GM21723 (cell line): ENCODE measurements at regions not wholly inside any gene's neighbourhood (a gene's known extent, or its start where the extent isn't known, plus 50 kb on each side); places are given as distances from the start of the nearest gene placed in this dataset.
"Not testable (repeated sequence)": the region's sequence is repeated elsewhere in the genome, so short reads cannot be mapped to it uniquely, and the experiment has no call there.

ENCODE experiments used
- ATAC-seq: cut with Tn5 transposase; IDR thresholded peaks from one replicate; pipeline ENCODE4 v1.9.1; 2021; ENCODE audit warnings: mild to moderate bottlenecking, moderate library complexity; ENCODE audit not compliant: unreplicated experiment

GRCh38 chr6:49118478-49118877 is 344.6 kb downstream of the MMUT start:
- ATAC-seq: no peak

GRCh38 chr6:49110916-49111315 is 352.1 kb downstream of the MMUT start:
- ATAC-seq: no peak

GRCh38 chr6:49097664-49098063 is 365.4 kb downstream of the MMUT start:
- not testable (repeated sequence) for ATAC-seq

- no peak for ATAC-seq
These were observed 365.9 kb downstream of the MMUT start for GRCh38 chr6:49097116-49097515.

- no peak for ATAC-seq
These were observed 374.4 kb downstream of the MMUT start for GRCh38 chr6:49088631-49089030.

DNA sequence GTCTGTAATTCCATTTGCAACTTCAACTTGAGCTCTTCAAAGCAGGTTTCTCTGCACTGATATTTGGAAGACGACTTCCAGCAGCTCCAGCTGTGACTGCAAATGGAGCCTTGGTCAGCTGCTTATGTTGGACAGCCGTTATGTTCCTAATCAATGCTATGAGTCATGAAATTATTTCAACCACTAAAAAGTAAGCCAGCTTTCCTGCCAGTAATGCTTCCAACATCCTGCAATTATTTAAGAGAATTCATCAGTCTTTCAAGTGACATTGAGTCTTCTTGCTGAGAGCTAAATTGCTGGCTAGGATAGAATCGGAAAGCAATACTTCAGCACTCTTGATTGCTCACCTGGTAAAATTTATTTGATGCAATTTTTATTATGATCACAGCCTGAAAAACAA is 375.7 kb downstream of the MMUT start:
- ATAC-seq: no peak

- no peak for ATAC-seq
These were observed 380.4 kb downstream of the MMUT start for GRCh38 chr6:49082611-49083010.

DNA sequence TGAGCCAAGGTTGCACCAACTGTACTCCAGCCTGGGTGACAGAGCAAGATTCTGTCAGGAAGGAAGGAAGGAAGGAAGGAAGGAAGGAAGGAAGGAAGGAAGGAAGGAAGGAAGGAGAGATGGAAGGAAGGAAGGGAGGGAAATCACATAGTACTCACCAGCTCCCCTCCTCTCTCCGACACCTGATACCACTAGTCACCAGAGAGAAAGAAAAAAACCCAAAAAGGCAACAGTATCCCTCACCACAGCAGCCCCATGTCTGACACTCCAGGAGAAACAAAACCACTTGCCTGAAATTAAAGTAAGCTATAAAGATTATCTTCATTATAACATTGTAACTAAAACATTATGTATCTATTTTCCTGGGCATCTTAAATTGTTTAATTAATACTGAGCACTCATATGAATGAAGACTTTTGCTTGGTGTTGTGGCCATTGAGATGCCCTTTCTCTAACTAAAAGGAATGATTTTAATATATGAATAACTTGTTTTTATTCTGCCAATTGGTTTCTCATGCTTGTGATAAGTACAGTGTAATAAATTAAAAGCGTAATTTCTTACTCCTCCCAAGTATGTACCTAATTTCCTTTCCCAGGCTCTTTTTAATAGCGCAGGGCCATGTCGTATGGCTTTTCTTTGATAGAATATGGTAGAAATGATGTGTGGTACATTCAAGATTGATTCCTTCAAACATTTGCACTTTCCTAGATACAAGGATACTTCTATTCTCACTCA is 390.0 kb downstream of the MMUT start:
- no peak for ATAC-seq

- ATAC-seq: no peak
These were observed 390.9 kb downstream of the MMUT start for GRCh38 chr6:49072146-49072545.

DNA sequence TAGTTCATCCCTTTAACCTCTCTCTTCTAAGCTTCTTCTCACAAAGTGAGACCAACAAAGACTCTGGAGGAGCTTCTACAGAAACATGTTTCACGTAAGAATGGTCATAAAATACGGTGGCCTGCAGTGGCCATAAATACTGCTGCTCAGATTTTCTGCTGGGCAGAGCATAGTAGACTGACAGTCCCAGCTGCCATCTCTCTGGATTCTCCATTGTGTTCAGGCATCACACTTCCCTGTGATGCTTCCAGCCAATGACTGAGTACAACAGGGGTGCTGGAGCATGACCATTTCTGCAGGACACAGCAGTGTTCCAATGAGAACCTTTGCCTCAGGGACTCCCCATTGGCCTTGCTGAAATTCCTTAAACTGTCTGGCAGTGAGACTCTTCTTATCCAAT is 392.6 kb downstream of the MMUT start:
- ATAC-seq: no peak

GRCh38 chr6:49054311-49054710 is 408.7 kb downstream of the MMUT start:
- no peak for ATAC-seq

- no peak for ATAC-seq
These were observed 410.2 kb downstream of the MMUT start for GRCh38 chr6:49052901-49053300.

GRCh38 chr6:49051281-49051680 is 411.8 kb downstream of the MMUT start:
- ATAC-seq: no peak

DNA sequence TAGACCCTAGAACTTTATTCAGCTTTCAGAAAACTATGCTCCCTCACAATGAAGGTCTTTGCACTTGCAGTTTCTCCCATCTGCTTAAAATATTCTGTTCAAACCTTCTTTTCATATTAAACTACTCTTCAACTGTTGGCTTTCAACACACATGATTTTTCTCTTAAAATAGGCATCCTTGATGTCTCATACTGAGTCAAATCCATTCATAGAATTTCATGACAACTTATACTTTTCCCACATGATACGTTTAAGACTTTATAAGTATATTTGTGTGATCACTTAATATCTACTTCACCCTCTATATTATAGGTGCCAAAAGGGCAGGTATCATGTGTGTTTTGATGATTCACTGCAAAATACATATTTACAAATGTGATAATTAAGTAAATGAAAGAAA is 412.5 kb downstream of the MMUT start:
- no peak for ATAC-seq

DNA sequence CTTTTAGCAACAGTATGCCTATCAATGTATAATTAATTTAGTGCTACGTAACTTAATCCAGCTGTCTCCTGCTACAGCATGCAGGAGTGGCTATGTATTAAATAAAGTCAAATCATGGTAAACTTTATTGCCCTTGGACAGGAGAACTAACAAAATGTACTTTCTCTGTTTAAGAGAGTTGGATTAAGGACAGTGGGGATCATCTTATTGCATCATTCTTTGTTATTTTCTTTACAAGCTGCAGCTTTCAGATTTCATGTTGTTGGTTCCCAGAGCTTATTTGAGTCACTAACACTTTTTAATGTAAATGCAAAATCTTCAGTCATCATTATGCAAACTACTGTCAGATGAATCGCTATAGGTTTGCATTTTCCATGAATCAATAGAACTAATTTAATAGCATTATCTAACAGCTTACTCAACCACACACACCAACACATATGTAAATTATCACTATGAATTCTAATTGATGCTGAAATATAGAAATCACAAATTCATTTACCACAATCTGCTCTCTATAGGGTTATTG is 424.7 kb downstream of the MMUT start:
- no peak for ATAC-seq

- ATAC-seq: no peak
These were observed 432.6 kb downstream of the MMUT start for GRCh38 chr6:49030251-49031020.

GRCh38 chr6:49027644-49028043 is 435.4 kb downstream of the MMUT start:
- no peak for ATAC-seq

- ATAC-seq: no peak
These were observed 437.5 kb downstream of the MMUT start for GRCh38 chr6:49025273-49026240.

- ATAC-seq: no peak
These were observed 458.3 kb downstream of the MMUT start for GRCh38 chr6:49004801-49005200.

DNA sequence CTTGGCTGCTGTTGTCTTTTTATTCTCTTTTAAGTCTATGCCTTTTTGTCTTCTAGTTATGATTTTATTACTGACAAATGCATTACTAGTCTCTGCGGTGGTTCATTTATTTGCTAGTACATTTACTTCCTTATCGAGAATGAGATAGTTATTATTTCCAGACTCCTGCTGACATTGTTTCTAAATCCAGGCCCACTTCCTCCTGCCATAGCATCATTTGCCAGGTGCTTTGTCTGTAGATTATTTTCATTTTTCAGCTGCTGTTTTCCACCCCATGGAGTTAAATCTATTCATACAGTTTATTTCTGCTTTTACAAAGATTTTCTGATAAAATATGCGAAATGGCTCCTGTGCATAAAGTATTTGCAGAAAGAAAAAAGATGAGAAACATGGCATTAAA is 459.7 kb downstream of the MMUT start:
- ATAC-seq: no peak
